ENCODE measurements at regions not wholly inside any gene's neighbourhood (a gene's known extent, or its start where the extent isn't known, plus 50 kb on each side); places are given as distances from the start of the nearest gene placed in this dataset.

GRCh38 chr20:51916244-51916643, 113.9 kb upstream of the SALL4 start:
- Histone ChIP-seq H3K23ac (ENCODE audit: insufficient read length) (no peak overlapping the region), H3K79me1 (ENCODE audit: low read depth, low read length) (no peaks in the 10 kb centered on the region), H3K79me2 (ENCODE audit: control insufficient read depth in 1 of 2, insufficient read depth in 2 of 2, low read length in 2 of 2) (no peaks in the 10 kb centered on the region), H2AFZ (ENCODE audit: low read length) (no peak overlapping the region), H4K91ac (replicated peaks; ENCODE audit: insufficient read length, low read length) (no peak overlapping the region), H4K20me1 (replicated peaks in 1 of 2; ENCODE audit: control insufficient read depth in 1 of 2, insufficient read depth in 2 of 2, low read length in 2 of 2) (no peaks in the 10 kb centered on the region), H4K8ac (ENCODE audit: extremely low read depth, insufficient read depth, low read length) (no peak overlapping the region), H4K5ac (ENCODE audit: insufficient read length, low read depth, low read length) (no peak overlapping the region), H2BK5ac (ENCODE audit: low read depth, low read length) (no peak overlapping the region), H3K4me2 (ENCODE audit: insufficient read depth in 1 of 2, low read depth in 2 of 2, low read length in 2 of 2) (no peak overlapping the region), H3K27ac (ENCODE audit: low read depth, low read length) (no peak overlapping the region), H3K23me2 (ENCODE audit: low read depth, low read length) (no peaks in the 10 kb centered on the region), H2BK20ac (ENCODE audit: low read length) (no peak overlapping the region), H2BK15ac (ENCODE audit: low read length) (no peak overlapping the region), H3K4me3 (ENCODE audit: extremely low read depth in 1 of 4, insufficient read depth in 2 of 4, low read depth in 3 of 4, low read length in 4 of 4) (no peak overlapping the region), H3K9ac (replicated peaks in 1 of 4; ENCODE audit: extremely low read depth in 1 of 4, low read depth in 3 of 4, low read length in 3 of 4) (no peak overlapping the region), H3K4ac (replicated peaks; ENCODE audit: insufficient read length, low read depth, low read length) (no peak overlapping the region), H2BK12ac (ENCODE audit: low read depth, low read length) (no peak overlapping the region), H3K56ac (replicated peaks; ENCODE audit: insufficient read length, low read depth, low read length) (no peak overlapping the region), H3K9me3 (ENCODE audit: insufficient read depth in 2 of 2, low read depth in 1 of 2, low read length in 1 of 2) (no peaks in the 10 kb centered on the region), H3K14ac (ENCODE audit: insufficient read length) (no peak overlapping the region), H3K36me3 (ENCODE audit: control insufficient read depth in 2 of 4, insufficient read depth in 4 of 4, low read length in 3 of 4) (no peaks in the 10 kb centered on the region; a peak in 1 of 8 replicates), H2BK120ac (replicated peaks; ENCODE audit: low read depth, low read length) (no peak overlapping the region), H3K27me3 (replicated peaks in 1 of 4; ENCODE audit: control insufficient read depth in 3 of 4, extremely low read depth in 1 of 4, insufficient read depth in 3 of 4, low read length in 3 of 4) (no peaks in the 10 kb centered on the region), H3K4me1 (replicated peaks in 1 of 4; ENCODE audit: control insufficient read depth in 3 of 4, insufficient read depth in 4 of 4, low read length in 3 of 4) (peaks cover 0 to 3% (median 1%) of the 10 kb centered on the region in 4 experiments; a peak in 4 of 7 replicates), H2AK5ac (ENCODE audit: low read depth, low read length) (no peak overlapping the region), H3K18ac (ENCODE audit: extremely low read depth, low read length) (no peak overlapping the region)
- DNase-seq (ENCODE audit: low read depth in 1 of 2, low spot score in 2 of 2) (no peak), FAIRE-seq (no peak)
- CTCF ChIA-PET (ENCODE audit: partially characterized antibody) = no interaction called here
- 84% methylated on average over 4 of the region's 4 CpGs; no CpG with 5 or more reads in 1 of the 2 experiments for WGBS, 2 experiments (ENCODE audit: extremely low coverage in 1 of 2, insufficient coverage in 1 of 2, insufficient read length in 1 of 2, insufficient replicate concordance in 2 of 2, low coverage in 1 of 2, low lambda C conversion rate in 2 of 2, missing lambda C conversion rate in 1 of 2)
- POLR2A ChIA-PET (ENCODE audit: partially characterized antibody) = interaction anchor here (0.9 kb wide), 1 partner anchor 29 kb away, joined by 3 read pairs; no protein-coding TSS in a partner anchor
- no peak for TF ChIP-seq POU5F1 (IDR thresholded peaks at IDR 0.05; ENCODE audit: low read depth, low read length)
- no peak for TF ChIP-seq ZNF274 (IDR thresholded peaks at IDR 0.05; ENCODE audit: borderline replicate concordance, extremely low read depth, low read length)

Measured in H1 (cell line).